ENCODE measurements at regions not wholly inside any gene's neighbourhood (a gene's known extent, or its start where the extent isn't known, plus 50 kb on each side); places are given as distances from the start of the nearest gene placed in this dataset.
"Not testable (repeated sequence)": the region's sequence is repeated elsewhere in the genome, so short reads cannot be mapped to it uniquely, and the experiment has no call there.

DNA sequence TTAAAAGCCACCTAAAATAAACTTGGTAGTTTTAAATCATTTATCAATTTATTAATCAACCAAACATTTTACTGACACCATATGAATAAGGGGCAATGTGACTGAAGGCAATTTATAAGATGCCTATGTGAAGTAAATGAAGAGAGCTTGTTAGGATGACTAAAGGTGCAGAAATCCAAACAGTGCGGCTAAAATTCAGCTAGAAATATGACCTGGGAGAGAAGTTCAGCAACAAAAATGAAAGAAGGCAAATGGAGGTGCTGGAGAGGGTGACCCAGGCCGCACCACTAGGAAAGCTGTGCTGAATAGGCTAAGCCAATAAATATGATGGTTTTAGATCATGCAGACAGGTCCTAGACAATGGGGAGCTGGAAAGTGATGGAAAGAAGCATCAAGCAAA is 403.7 kb downstream of the BTG1 start:
- H3K27ac ChIP-seq = no peak overlapping the region
- no peak overlapping the region for H3K4me2 ChIP-seq
- DNase-seq (ENCODE audit: low spot score) = no peak
- H3K79me2 ChIP-seq = no peaks in the 10 kb centered on the region
- H3K36me3 ChIP-seq (replicated peaks; ENCODE audit: insufficient read depth, low read depth) = no peaks in the 10 kb centered on the region
- H3K9me3 ChIP-seq (ENCODE audit: low read depth) = no peaks in the 10 kb centered on the region
- H3K9me2 ChIP-seq (replicated peaks; ENCODE audit: insufficient read depth) = no peaks in the 10 kb centered on the region
- H4K20me1 ChIP-seq (ENCODE audit: insufficient read depth, poor library complexity, severe bottlenecking) = no peaks in the 10 kb centered on the region
- 72% methylated on average over 2 of the region's 2 CpGs for WGBS (ENCODE audit: low lambda C conversion rate, missing lambda C conversion rate)
- TF ChIP-seq EZH2 (IDR thresholded peaks at IDR 0.05; ENCODE audit: borderline replicate concordance) (no peak), EZH2phosphoT487 (IDR thresholded peaks at IDR 0.05; ENCODE audit: low read depth, severe bottlenecking, unreplicated experiment) (no peak)
- TF ChIP-seq, protein P1, sequence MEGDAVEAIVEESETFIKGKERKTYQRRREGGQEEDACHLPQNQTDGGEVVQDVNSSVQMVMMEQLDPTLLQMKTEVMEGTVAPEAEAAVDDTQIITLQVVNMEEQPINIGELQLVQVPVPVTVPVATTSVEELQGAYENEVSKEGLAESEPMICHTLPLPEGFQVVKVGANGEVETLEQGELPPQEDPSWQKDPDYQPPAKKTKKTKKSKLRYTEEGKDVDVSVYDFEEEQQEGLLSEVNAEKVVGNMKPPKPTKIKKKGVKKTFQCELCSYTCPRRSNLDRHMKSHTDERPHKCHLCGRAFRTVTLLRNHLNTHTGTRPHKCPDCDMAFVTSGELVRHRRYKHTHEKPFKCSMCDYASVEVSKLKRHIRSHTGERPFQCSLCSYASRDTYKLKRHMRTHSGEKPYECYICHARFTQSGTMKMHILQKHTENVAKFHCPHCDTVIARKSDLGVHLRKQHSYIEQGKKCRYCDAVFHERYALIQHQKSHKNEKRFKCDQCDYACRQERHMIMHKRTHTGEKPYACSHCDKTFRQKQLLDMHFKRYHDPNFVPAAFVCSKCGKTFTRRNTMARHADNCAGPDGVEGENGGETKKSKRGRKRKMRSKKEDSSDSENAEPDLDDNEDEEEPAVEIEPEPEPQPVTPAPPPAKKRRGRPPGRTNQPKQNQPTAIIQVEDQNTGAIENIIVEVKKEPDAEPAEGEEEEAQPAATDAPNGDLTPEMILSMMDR (IDR thresholded peaks at IDR 0.05; ENCODE audit: poor library complexity) = no peak
- no peaks in the 10 kb centered on the region for H3K4me1 ChIP-seq (ENCODE audit: insufficient read depth)
- no peak overlapping the region for H2AFZ ChIP-seq
- H3K4me3 ChIP-seq = no peak overlapping the region
- no peaks in the 10 kb centered on the region for H3K27me3 ChIP-seq

DNA sequence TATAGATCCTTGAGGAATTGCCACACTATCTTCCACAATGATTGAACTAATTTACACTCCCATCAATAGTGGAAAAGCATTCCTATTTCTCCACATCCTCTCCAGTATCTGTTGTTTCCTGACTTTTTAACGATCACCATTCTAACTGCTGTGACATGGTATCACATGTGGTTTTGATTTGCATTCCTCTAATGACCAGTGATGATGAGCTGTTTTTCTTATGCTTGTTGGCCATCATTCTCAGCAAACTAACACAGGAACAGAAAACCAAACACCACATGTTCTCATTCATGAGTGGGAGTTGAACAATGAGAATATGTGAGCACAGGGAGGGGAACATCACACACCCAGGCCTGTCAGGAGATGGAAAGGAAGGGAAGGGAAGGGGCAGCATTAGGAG is 411.8 kb downstream of the BTG1 start:
- H3K27ac ChIP-seq; DNase-seq (ENCODE audit: low spot score); H4K20me1 ChIP-seq (ENCODE audit: insufficient read depth, poor library complexity, severe bottlenecking); H3K27me3 ChIP-seq; H3K4me1 ChIP-seq (ENCODE audit: insufficient read depth); H3K4me2 ChIP-seq; H2AFZ ChIP-seq; H3K79me2 ChIP-seq; H3K4me3 ChIP-seq; H3K9me3 ChIP-seq (ENCODE audit: low read depth); H3K36me3 ChIP-seq (replicated peaks; ENCODE audit: insufficient read depth, low read depth); H3K9me2 ChIP-seq (replicated peaks; ENCODE audit: insufficient read depth): not testable (repeated sequence)
- WGBS (ENCODE audit: low lambda C conversion rate, missing lambda C conversion rate) = 62% methylated on average over 1 of the region's 1 CpG

DNA sequence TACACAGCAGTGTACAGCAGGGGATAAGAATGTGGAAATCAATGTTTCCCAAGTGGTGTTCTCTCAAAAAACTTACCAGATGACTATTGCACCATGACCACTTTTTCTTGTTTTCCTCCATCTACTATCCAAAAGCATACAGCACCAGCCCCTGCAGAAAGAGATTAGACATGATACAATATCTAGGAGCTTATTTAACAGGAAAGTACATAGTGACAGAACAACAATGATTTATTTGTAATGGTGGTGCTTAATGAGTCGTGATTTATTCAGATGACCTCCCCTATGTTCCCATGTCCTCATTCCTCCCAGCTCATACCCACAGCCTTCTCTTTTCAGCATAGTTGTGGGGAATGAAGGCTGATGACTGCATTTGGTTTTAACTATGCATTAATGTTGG is 413.6 kb downstream of the BTG1 start:
- no peak for DNase-seq (ENCODE audit: low spot score)
- H3K79me2 ChIP-seq = no peaks in the 10 kb centered on the region
- no peak overlapping the region for H2AFZ ChIP-seq
- no peaks in the 10 kb centered on the region for H3K4me1 ChIP-seq (ENCODE audit: insufficient read depth)
- no peak overlapping the region for H3K4me2 ChIP-seq
- no peak overlapping the region for H3K27ac ChIP-seq
- H3K36me3 ChIP-seq (replicated peaks; ENCODE audit: insufficient read depth, low read depth) = no peaks in the 10 kb centered on the region
- H3K4me3 ChIP-seq = no peak overlapping the region
- TF ChIP-seq, protein P1 (IDR thresholded peaks at IDR 0.05; ENCODE audit: poor library complexity) = no peak
- TF ChIP-seq EZH2 (IDR thresholded peaks at IDR 0.05; ENCODE audit: borderline replicate concordance) (no peak), EZH2phosphoT487 (IDR thresholded peaks at IDR 0.05; ENCODE audit: low read depth, severe bottlenecking, unreplicated experiment) (no peak)
- WGBS (ENCODE audit: low lambda C conversion rate, missing lambda C conversion rate) = 64% methylated on average over 1 of the region's 1 CpG
- H4K20me1 ChIP-seq (ENCODE audit: insufficient read depth, poor library complexity, severe bottlenecking) = no peaks in the 10 kb centered on the region
- no peaks in the 10 kb centered on the region for H3K9me3 ChIP-seq (ENCODE audit: low read depth)
- no peaks in the 10 kb centered on the region for H3K9me2 ChIP-seq (replicated peaks; ENCODE audit: insufficient read depth)
- no peaks in the 10 kb centered on the region for H3K27me3 ChIP-seq

DNA sequence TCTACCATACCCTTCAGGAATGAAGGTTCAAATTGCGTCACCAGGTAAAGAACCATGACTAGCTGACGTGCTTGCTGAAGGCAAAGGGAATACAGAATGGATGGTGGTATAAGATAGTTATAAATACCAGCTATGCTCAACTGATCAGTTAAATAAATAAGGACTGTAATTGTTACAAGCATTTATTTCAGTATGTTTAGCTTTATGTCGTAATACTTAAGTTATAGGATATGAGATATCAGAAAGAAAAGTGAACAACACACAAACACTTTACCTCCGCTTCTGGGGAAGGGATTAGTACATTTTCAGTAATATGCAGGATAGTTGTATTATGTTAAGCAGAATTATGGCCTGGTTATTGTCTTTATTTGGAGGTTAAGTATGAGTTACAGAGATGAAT is 416.1 kb downstream of the BTG1 start:
- Histone ChIP-seq H3K79me2 (no peaks in the 10 kb centered on the region), H2AFZ (no peak overlapping the region), H3K27ac (no peak overlapping the region), H3K36me3 (replicated peaks; ENCODE audit: insufficient read depth, low read depth) (no peaks in the 10 kb centered on the region), H3K4me1 (ENCODE audit: insufficient read depth) (no peaks in the 10 kb centered on the region), H3K27me3 (no peaks in the 10 kb centered on the region), H3K4me3 (no peak overlapping the region), H4K20me1 (ENCODE audit: insufficient read depth, poor library complexity, severe bottlenecking) (no peaks in the 10 kb centered on the region), H3K9me2 (replicated peaks; ENCODE audit: insufficient read depth) (no peaks in the 10 kb centered on the region), H3K9me3 (ENCODE audit: low read depth) (no peaks in the 10 kb centered on the region), H3K4me2 (no peak overlapping the region)
- 93% methylated on average over 4 of the region's 4 CpGs for WGBS (ENCODE audit: low lambda C conversion rate, missing lambda C conversion rate)
- TF ChIP-seq EZH2phosphoT487 (IDR thresholded peaks at IDR 0.05; ENCODE audit: low read depth, severe bottlenecking, unreplicated experiment) (no peak), EZH2 (IDR thresholded peaks at IDR 0.05; ENCODE audit: borderline replicate concordance) (no peak)
- TF ChIP-seq, protein P1 (IDR thresholded peaks at IDR 0.05; ENCODE audit: poor library complexity) = no peak
- DNase-seq (ENCODE audit: low spot score) = no peak

Measured in hepatocyte (in vitro differentiated cells).